ENCODE measurements at regions not wholly inside any gene's neighbourhood (a gene's known extent, or its start where the extent isn't known, plus 50 kb on each side); places are given as distances from the start of the nearest gene placed in this dataset.

GRCh38 chr5:57396701-57397100 lies 85.9 kb downstream of the ACTBL2 start:
- TF ChIP-seq CTCF (IDR thresholded peaks at IDR 0.05) (no peak), POLR2A (IDR thresholded peaks at IDR 0.05) (no peak), POLR2AphosphoS5 (IDR thresholded peaks at IDR 0.05) (no peak)
